Ramos (cell line): ENCODE measurements at regions not wholly inside any gene's neighbourhood (a gene's known extent, or its start where the extent isn't known, plus 50 kb on each side); places are given as distances from the start of the nearest gene placed in this dataset.
"Not testable (repeated sequence)": the region's sequence is repeated elsewhere in the genome, so short reads cannot be mapped to it uniquely, and the experiment has no call there.

ENCODE experiments used
- in situ Hi-C: fragments of 300-500 bp; cut with MboI; formaldehyde crosslinking; loops from one replicate; pipeline ENCODE4 v1.14.3; 2022; ENCODE audit warnings: low sequenced_read_pairs; ENCODE audit not compliant: unreplicated experiment

- in situ Hi-C loops: no loop called here
Measured at GRCh38 chr6:144390886-144391285, 105.8 kb downstream of the UTRN start.

GRCh38 chr6:144392536-144392935 lies 107.4 kb downstream of the UTRN start:
- in situ Hi-C loops: no loop called here

DNA sequence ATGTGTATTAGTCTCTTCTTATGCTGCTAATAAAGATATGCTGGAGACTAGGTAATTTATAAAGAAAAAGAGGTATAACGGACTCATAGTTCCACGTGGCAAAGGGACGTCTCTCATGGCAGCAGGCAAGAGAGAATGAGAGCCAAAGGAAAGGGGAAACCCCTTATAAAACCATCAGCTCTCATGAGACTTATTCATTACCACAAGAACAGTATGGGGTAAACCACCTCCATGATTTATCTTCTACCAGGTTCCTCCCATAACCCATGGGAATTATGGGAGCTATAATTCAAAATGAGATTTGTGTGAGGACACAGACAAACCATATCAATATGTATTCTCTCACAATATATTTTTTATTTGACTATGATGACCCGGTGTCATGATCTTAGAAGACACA lies 109.1 kb downstream of the UTRN start:
- in situ Hi-C loops: no loop called here

DNA sequence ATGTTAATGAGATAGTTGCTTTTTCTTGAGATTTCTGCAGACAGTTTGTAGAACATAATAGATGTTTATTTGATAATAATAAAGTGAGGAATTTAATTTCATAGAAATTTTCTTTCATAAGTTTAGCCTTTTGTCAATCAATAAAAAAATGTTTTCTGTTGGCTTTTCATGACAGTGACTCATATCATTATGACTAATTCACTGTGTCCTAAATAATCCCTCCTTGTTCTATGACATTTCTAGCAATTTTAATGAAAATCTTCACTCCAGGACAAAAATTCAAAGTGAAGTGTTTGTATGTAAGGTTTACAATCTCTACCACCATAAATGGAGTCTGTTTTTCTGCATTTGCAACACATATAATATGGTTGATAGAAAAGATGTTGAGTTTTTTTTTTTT lies 109.9 kb downstream of the UTRN start:
- in situ Hi-C loops: no loop called here

DNA sequence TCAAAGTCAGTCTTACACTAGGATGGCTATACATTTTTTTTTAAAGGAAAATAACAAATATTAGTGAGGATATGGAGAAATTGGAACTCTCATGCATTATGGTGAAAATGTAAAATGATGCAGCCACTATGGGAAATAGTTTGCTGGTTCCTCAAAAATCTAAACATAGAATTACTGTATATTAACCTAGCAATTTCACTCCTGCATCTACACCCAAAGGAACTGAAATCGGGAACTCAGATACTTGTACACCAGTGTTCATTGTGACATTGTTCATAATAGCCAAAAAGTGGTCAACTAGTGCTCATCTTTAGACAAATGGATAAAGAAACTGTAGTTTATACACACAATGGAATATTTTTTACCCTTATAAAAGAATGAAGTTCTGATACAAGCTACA lies 110.7 kb downstream of the UTRN start:
- in situ Hi-C loops: no loop called here

GRCh38 chr6:144397141-144397540 lies 112.0 kb downstream of the UTRN start:
- in situ Hi-C loops: no loop called here

DNA sequence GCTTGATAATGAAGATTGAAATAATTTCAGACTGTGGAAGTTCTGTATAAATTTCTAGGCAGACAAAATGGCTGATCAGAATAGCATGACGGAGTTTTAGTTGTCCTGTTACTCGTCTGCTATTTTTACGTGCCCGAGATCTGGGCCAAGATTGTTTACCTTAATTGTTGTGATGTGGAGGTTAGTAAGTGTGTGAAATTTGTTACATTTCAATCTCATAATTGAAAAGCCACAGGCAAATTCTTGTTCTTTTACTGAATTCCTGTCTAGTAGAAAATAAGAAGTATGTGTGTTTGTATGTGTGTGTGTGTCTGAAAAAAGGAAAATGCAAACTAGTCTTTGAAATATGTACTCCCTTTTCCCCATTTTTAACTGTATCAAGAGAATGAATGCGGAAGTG lies 115.2 kb downstream of the UTRN start:
- in situ Hi-C loops: no loop called here

- in situ Hi-C loops: no loop called here
Measured at GRCh38 chr6:144401736-144402733, 116.9 kb downstream of the UTRN start.

GRCh38 chr6:144402750-144403149 lies 117.6 kb downstream of the UTRN start:
- in situ Hi-C loops: no loop called here

- in situ Hi-C loops: no loop called here
Measured at GRCh38 chr6:144405163-144405562, 120.0 kb downstream of the UTRN start.

GRCh38 chr6:144406796-144407195 lies 121.7 kb downstream of the UTRN start:
- in situ Hi-C loops: no loop called here

DNA sequence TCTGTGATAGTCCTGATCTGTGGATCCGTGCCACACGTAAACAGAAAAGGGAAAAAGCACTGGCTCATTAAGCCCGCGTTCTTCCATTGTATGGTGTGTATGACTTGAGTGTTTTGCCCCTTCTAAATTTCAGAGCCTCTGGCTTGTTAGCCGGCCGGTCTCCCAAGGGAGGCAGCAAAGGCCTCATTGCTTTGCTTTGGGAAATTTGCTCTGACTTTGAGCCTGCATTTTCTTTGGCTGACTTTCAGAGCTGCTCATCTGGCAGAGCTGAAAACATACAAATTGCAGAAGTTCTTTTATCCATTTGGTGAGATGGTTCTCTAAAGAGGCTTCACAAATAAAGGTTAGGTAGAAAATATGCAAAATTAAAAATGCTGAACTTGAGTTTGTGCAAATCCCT lies 123.0 kb downstream of the UTRN start:
- in situ Hi-C loops: no loop called here

- in situ Hi-C loops: no loop called here
Measured at GRCh38 chr6:144410059-144410458, 124.9 kb downstream of the UTRN start.

DNA sequence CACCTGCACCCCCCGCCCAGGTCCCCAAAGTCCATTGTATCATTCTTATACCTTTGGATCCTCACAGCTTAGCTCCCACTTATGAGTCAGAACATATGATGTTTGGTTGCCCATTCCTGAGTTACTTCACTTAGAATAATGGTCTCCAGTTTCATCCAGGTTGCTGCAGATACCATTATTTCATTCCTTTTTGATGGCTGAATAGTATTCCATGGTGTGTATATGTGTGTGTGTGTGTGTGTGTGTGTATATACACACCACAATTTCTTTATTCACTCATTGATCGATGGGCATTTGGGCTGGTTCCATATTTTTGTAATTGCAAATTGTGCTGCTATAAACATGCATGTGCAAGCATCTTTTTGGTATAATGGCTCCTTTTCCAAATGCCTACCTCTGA lies 125.4 kb downstream of the UTRN start:
- in situ Hi-C loops: not testable (repeated sequence)

DNA sequence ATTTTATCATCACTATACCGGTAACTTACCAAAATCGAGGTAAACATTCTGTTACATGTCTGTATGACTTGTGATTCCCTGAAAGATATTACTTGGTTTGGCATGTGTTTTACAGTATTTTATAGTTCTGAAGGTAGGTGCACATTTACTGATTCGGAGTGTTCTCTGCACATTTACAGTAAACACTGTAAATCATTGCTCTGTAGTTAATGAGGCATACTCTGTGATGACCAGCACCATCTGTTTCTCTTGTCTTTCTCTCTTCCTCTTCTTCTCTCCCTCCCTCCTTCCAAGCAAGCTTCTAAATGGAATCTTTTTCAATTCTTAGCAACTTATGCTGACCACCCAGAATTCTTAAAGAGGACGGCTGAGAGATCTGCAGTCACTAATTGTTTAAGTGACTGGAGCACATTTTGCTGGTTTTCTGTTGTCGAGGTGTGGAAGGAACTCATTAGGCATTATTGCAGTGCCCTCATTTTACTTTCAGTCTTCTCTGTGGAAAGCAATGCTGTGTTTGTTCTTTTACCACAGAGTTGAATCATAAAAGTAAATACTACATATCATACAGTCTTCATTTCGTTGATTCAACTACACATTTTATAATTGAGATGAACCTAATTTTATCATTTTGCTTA lies 126.5 kb downstream of the UTRN start:
- in situ Hi-C loops: no loop called here

DNA sequence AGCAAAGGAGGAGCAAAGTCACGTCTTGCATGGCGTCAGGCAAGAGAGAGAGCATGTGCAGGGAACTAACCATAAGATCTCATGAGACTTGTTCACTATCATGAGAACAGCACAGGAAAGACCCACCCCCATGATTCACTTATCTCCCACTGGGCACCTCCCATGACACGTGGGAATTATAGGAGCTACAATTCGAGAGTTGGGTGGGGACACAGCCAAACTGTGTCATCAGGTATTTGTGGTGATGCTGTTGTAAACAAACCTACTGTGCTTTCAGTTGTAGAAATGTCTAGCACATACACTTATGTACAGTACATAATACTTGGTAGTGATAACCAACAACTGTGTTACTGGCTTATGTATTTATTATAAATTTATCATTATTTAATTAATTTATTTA lies 128.3 kb downstream of the UTRN start:
- in situ Hi-C loops: no loop called here

DNA sequence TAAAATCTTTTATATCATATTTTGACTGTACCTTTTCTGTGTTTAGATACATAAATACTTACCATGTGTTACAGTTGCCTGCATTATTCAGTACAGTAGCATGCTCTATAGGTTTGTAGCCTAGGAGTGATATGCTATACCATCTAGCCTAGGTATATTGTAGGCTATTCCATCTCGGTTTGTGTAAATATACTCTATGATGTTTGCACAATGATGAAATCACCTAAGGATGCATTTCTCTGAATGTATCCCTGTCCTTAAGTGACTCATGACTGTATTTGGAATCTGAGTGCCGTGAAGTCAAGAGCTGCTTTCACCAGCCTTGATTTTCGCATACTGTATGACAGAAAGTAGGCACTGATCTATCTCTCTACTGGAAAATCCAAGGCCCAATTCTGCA lies 129.9 kb downstream of the UTRN start:
- in situ Hi-C loops: no loop called here

DNA sequence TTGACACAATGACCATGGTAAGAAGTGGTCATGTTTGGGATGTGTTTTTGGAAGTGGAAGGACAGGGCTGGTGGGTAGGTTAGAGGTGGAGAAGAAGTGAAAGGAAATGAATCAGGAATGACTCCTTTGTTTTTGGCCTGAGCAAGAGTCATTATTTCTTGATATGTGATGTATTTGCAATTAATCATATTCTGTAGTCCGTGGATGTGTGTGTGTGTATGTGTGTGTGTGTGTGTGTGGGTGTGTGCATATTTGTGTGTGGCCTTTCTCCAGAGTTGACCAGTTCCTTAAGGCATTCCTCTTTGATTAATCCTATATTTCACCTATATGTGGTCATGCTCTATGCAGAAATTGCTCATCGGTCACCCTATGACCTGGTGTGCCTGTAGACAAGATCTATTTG lies 130.7 kb downstream of the UTRN start:
- in situ Hi-C loops: no loop called here

DNA sequence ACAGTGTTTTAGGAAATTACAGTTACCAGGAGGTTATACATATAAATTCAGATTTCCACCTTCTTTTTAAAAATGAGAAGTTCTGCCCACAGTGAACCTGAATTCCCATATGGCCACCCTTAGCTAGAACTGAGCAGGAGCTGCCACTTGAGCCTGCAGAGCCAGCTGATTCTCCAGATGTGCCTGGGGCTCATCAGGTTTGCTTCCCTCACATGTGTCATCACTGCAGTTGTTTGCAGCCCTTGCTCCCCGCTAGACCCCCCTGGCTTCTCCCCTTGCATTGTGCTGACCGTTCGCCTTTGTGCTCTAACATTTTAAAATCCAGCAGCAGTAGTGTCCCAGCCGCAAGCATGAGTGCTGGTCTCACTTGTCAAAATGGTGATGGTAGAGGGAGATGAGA lies 131.1 kb downstream of the UTRN start:
- in situ Hi-C loops: no loop called here

- in situ Hi-C loops: no loop called here
Measured at GRCh38 chr6:144416773-144417172, 131.6 kb downstream of the UTRN start.

- in situ Hi-C loops: no loop called here
Measured at GRCh38 chr6:144417681-144418080, 132.5 kb downstream of the UTRN start.
